ENCODE measurements at regions not wholly inside any gene's neighbourhood (a gene's known extent, or its start where the extent isn't known, plus 50 kb on each side); places are given as distances from the start of the nearest gene placed in this dataset.

DNA sequence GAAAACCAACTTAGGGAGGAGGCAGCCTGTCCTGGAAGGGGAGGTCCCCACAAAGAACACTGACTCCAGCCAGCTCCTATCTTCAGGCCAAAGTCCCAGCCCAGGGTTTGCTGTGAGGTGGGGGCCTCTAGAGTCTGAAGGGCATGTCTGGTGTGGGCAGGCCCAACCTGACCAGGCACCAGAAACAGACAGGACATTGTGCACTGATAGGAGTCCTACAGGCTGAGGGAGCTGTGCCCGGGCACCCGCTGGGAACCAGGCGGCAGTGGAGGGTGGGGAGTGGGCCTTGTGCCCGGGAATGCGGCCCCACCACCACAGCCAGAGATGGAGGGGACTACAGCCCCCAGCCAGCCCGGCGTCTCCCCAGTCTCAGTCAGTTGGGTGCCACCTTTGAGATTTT lies 161.4 kb downstream of the WNT7A start:
- H3K4me3 ChIP-seq (ENCODE audit: low read length), result no peak overlapping the region
- no peak overlapping the region for H3K4me3 Mint-ChIP-seq
- no peak overlapping the region for H3K27ac Mint-ChIP-seq
- H3K27ac ChIP-seq (ENCODE audit: low read depth, low read length), result no peak overlapping the region
- no peak overlapping the region for H3K9ac ChIP-seq (ENCODE audit: extremely low read depth, low read length, poor library complexity, severe bottlenecking)
- H3K27me3 ChIP-seq (ENCODE audit: control insufficient read depth, insufficient read depth, low read length, poor library complexity, severe bottlenecking), result no peaks in the 10 kb centered on the region
- DNase-seq, result peak; percentile 42
- TF ChIP-seq CTCF (conservative IDR thresholded peaks at IDR 0.05), result no peak
- H3K4me1 Mint-ChIP-seq, result peaks cover 2% of the 10 kb centered on the region
- H3K4me1 ChIP-seq (ENCODE audit: control insufficient read depth, insufficient read depth, low read length), result no peaks in the 10 kb centered on the region
- H3K27me3 Mint-ChIP-seq (ENCODE audit: insufficient read depth), result peaks cover 7% of the 10 kb centered on the region
- no peaks in the 10 kb centered on the region for H3K36me3 ChIP-seq (ENCODE audit: control insufficient read depth, insufficient read depth, low read length)
- peaks cover 24% of the 10 kb centered on the region for H3K9me3 Mint-ChIP-seq
- WGBS, 2 experiments (ENCODE audit: insufficient coverage in 1 of 2, insufficient read length in 1 of 2), result 96% methylated on average over 7 of the region's 7 CpGs; no CpG with 5 or more reads in 1 of the 2 experiments
- H3K36me3 Mint-ChIP-seq (ENCODE audit: low read depth), result no peaks in the 10 kb centered on the region
- peaks cover 10% of the 10 kb centered on the region for H3K9me3 ChIP-seq (ENCODE audit: control insufficient read depth, low read length)

- no peak overlapping the region for H3K27ac Mint-ChIP-seq
- no peak overlapping the region for H3K4me3 ChIP-seq (ENCODE audit: low read length)
- H3K27me3 Mint-ChIP-seq (ENCODE audit: insufficient read depth), result peaks cover 11% of the 10 kb centered on the region
- no peak overlapping the region for H3K4me3 Mint-ChIP-seq
- H3K4me1 ChIP-seq (ENCODE audit: control insufficient read depth, insufficient read depth, low read length), result no peaks in the 10 kb centered on the region
- H3K36me3 Mint-ChIP-seq (ENCODE audit: low read depth), result no peaks in the 10 kb centered on the region
- no peak overlapping the region for H3K27ac ChIP-seq (ENCODE audit: low read depth, low read length)
- H3K27me3 ChIP-seq (ENCODE audit: control insufficient read depth, insufficient read depth, low read length, poor library complexity, severe bottlenecking), result no peaks in the 10 kb centered on the region
- DNase-seq, result peak; percentile 30
- H3K4me1 Mint-ChIP-seq, result peaks cover 2% of the 10 kb centered on the region
- no peaks in the 10 kb centered on the region for H3K36me3 ChIP-seq (ENCODE audit: control insufficient read depth, insufficient read depth, low read length)
- H3K9me3 ChIP-seq (ENCODE audit: control insufficient read depth, low read length), result peaks cover 9% of the 10 kb centered on the region
- no peak for TF ChIP-seq CTCF (conservative IDR thresholded peaks at IDR 0.05)
- whole genome bisulfite sequencing, 2 experiments (ENCODE audit: insufficient coverage in 1 of 2, insufficient read length in 1 of 2), result 86 to 100% methylated on average over 1 to 2 of the region's 2 CpGs
- peaks cover 20% of the 10 kb centered on the region for H3K9me3 Mint-ChIP-seq
- H3K9ac ChIP-seq (ENCODE audit: extremely low read depth, low read length, poor library complexity, severe bottlenecking), result no peak overlapping the region
Measured at GRCh38 chr3:13718000-13718399, 161.9 kb downstream of the WNT7A start.

GRCh38 chr3:13717222-13717895 lies 162.5 kb downstream of the WNT7A start:
- H3K4me3 ChIP-seq (ENCODE audit: low read length), result no peak overlapping the region
- Mint-ChIP-seq H3K9me3 (peaks cover 17% of the 10 kb centered on the region), H3K4me3 (no peak overlapping the region), H3K27me3 (ENCODE audit: insufficient read depth) (peaks cover 15% of the 10 kb centered on the region), H3K27ac (no peak overlapping the region), H3K4me1 (peaks cover 2% of the 10 kb centered on the region), H3K36me3 (ENCODE audit: low read depth) (no peaks in the 10 kb centered on the region)
- TF ChIP-seq CTCF (conservative IDR thresholded peaks at IDR 0.05), result no peak
- H3K9ac ChIP-seq (ENCODE audit: extremely low read depth, low read length, poor library complexity, severe bottlenecking), result no peak overlapping the region
- H3K4me1 ChIP-seq (ENCODE audit: control insufficient read depth, insufficient read depth, low read length), result no peaks in the 10 kb centered on the region
- 80 to 82% methylated on average over 1 to 6 of the region's 8 CpGs for WGBS, 2 experiments (ENCODE audit: insufficient coverage in 1 of 2, insufficient read length in 1 of 2)
- DNase-seq, result peak; percentile 27
- H3K27me3 ChIP-seq (ENCODE audit: control insufficient read depth, insufficient read depth, low read length, poor library complexity, severe bottlenecking), result no peaks in the 10 kb centered on the region
- peaks cover 6% of the 10 kb centered on the region for H3K9me3 ChIP-seq (ENCODE audit: control insufficient read depth, low read length)
- H3K36me3 ChIP-seq (ENCODE audit: control insufficient read depth, insufficient read depth, low read length), result no peaks in the 10 kb centered on the region
- H3K27ac ChIP-seq (ENCODE audit: low read depth, low read length), result no peak overlapping the region
